ENCODE measurements at regions not wholly inside any gene's neighbourhood (a gene's known extent, or its start where the extent isn't known, plus 50 kb on each side); places are given as distances from the start of the nearest gene placed in this dataset.

- Histone ChIP-seq H3K27me3 (ENCODE audit: low read depth) (no peaks in the 10 kb centered on the region), H3K36me3 (no peaks in the 10 kb centered on the region), H3K9me3 (replicated peaks) (peaks cover 9% of the 10 kb centered on the region), H3K4me1 (peaks cover 61% of the 10 kb centered on the region), H3K27ac (replicated peaks) (peak overlapping the region; percentile 91), H3K4me3 (no peak overlapping the region)
- intact Hi-C loops (cut with micrococcal nuclease) = no loop called here
- no peak for DNase-seq
- no peak for TF ChIP-seq CTCF (IDR thresholded peaks at IDR 0.05; ENCODE audit: borderline replicate concordance)
Observed at GRCh38 chr4:123836851-123837595, 440.4 kb downstream of the SPRY1 start.

- Histone ChIP-seq H3K27me3 (ENCODE audit: low read depth) (no peaks in the 10 kb centered on the region), H3K36me3 (no peaks in the 10 kb centered on the region), H3K4me3 (no peak overlapping the region), H3K27ac (replicated peaks) (no peak overlapping the region), H3K4me1 (peaks cover 48% of the 10 kb centered on the region), H3K9me3 (replicated peaks) (peaks cover 15% of the 10 kb centered on the region)
- intact Hi-C loops (cut with micrococcal nuclease) = no loop called here
- no peak for TF ChIP-seq CTCF (IDR thresholded peaks at IDR 0.05; ENCODE audit: borderline replicate concordance)
- DNase-seq = no peak
Observed at GRCh38 chr4:123838474-123838873, 441.9 kb downstream of the SPRY1 start.

- no peak for TF ChIP-seq CTCF (IDR thresholded peaks at IDR 0.05; ENCODE audit: borderline replicate concordance)
- no peak for DNase-seq
- Histone ChIP-seq H3K36me3 (no peaks in the 10 kb centered on the region), H3K4me3 (no peak overlapping the region), H3K4me1 (peaks cover 36% of the 10 kb centered on the region), H3K9me3 (replicated peaks) (peaks cover 27% of the 10 kb centered on the region), H3K27me3 (ENCODE audit: low read depth) (no peaks in the 10 kb centered on the region), H3K27ac (replicated peaks) (peak overlapping the region; percentile 29)
- intact Hi-C loops (cut with micrococcal nuclease) = no loop called here
Observed at GRCh38 chr4:123840197-123840596, 443.6 kb downstream of the SPRY1 start.

DNA sequence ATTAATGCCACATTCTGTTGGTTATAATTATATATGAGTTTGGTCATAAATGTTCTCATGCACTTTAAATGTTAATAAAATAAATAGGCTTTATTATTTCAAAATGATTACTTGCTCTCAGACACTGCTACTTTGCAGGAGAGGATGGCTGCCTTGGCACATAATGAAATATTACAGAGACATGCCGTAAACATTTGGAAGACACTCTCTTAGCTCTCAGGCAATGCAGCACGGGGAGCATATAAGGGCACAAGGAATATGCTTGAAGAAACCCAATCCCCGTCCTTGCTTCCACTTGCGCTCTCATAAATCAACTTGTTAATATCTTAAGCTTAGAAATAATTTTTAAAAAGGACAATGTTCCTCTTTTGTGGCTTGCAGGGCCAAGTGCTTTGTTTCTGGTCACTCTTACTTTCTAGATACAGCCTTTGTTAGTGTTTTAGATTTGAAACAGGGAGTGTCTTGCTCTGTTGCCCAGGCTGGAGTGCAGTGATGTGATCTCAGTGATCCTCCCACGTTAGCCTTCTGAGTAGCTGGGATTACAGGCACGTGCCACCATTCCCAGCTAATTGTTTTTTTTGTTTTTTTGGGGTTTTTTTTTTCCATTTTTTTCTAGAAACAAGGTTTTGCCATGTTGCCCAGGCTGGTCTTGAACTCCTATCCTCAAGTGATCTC lies 445.0 kb downstream of the SPRY1 start:
- peaks cover 23% of the 10 kb centered on the region for H3K9me3 ChIP-seq (replicated peaks)
- no peak for TF ChIP-seq CTCF (IDR thresholded peaks at IDR 0.05; ENCODE audit: borderline replicate concordance)
- no peak overlapping the region for H3K4me3 ChIP-seq
- intact Hi-C loops (cut with micrococcal nuclease) = no loop called here
- peaks cover 29% of the 10 kb centered on the region for H3K4me1 ChIP-seq
- no peak for DNase-seq
- H3K27me3 ChIP-seq (ENCODE audit: low read depth) = no peaks in the 10 kb centered on the region
- H3K36me3 ChIP-seq = no peaks in the 10 kb centered on the region
- H3K27ac ChIP-seq (replicated peaks) = no peak overlapping the region

- Histone ChIP-seq H3K36me3 (no peaks in the 10 kb centered on the region), H3K27me3 (ENCODE audit: low read depth) (no peaks in the 10 kb centered on the region), H3K27ac (replicated peaks) (peak overlapping the region; percentile 34), H3K9me3 (replicated peaks) (peaks cover 23% of the 10 kb centered on the region), H3K4me3 (no peak overlapping the region), H3K4me1 (peaks cover 22% of the 10 kb centered on the region)
- intact Hi-C loops (cut with micrococcal nuclease) = no loop called here
- no peak for DNase-seq
- TF ChIP-seq CTCF (IDR thresholded peaks at IDR 0.05; ENCODE audit: borderline replicate concordance) = no peak
Observed at GRCh38 chr4:123843137-123843536, 446.5 kb downstream of the SPRY1 start.

Measured in left ventricle myocardium inferior (tissue), 1 donor.